ENCODE measurements at regions not wholly inside any gene's neighbourhood (a gene's known extent, or its start where the extent isn't known, plus 50 kb on each side); places are given as distances from the start of the nearest gene placed in this dataset.
A peak's percentile ranks its signal among the peaks of the same experiment; 100 is the strongest.

- no peak for DNase-seq
These were observed 82.8 kb upstream of the ADO start for GRCh38 chr10:62721687-62722086.

GRCh38 chr10:62723375-62723774 is 81.1 kb upstream of the ADO start:
- DNase-seq, result no peak

- DNase-seq, result no peak
These were observed 80.1 kb upstream of the ADO start for GRCh38 chr10:62724465-62724864.

GRCh38 chr10:62726142-62726541 is 78.4 kb upstream of the ADO start:
- DNase-seq, result no peak

DNA sequence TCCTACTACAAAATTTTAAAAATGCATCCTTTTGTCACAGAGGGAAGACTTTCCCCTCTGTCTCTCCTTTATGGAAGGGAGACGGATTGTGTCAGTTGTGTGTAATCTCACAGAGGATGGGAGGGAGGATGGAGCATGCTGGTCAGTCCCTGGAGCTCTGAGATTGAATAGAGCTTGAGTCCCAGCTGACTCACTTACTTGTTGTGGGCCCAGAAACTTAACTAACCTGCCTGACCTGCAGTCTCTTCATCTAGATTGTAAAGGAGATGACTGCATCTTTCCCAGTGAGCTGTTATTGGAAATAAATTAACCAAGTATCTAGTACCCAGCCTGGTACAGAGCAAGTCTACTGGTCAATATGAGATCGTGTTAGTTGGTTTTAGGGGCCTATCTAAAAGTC is 77.9 kb upstream of the ADO start:
- DNase-seq, result no peak

DNA sequence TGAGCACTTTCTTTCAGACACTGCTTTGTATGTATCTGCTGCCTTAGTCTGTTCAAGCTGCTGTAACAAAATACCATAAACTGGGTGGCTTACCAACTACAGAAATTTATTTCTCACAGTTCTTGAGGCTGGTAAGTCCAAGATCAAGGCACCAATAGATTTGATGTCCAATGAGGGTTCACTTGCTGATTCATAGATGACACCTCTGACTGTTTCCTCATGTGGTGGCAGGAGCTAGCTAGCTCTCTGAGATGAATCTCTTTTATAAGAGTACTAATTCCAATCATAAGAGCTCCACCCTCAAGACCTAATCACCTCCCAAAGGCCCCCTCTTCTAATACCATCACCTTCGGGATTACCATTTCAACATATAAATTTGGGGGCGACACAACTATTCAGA is 76.6 kb upstream of the ADO start:
- DNase-seq, result no peak

DNA sequence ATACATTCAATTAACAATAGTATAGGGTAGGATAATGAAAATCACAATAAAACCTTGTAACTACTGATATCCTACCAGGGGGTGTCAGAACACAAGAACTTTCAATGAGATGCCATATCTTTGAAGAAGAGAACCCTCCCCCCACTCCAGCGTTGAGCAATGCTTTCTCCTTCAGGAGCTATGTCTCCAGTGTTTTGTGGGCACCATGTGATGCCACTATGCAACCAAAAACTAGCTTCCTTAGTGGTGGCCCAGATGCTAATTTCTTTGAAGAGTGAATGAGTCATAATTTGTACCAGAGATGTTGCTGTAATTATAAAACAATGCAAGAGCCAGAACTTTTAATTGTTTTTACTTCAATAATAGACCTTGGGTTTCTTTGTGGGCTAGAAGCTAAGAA is 76.0 kb upstream of the ADO start:
- DNase-seq, result no peak

DNA sequence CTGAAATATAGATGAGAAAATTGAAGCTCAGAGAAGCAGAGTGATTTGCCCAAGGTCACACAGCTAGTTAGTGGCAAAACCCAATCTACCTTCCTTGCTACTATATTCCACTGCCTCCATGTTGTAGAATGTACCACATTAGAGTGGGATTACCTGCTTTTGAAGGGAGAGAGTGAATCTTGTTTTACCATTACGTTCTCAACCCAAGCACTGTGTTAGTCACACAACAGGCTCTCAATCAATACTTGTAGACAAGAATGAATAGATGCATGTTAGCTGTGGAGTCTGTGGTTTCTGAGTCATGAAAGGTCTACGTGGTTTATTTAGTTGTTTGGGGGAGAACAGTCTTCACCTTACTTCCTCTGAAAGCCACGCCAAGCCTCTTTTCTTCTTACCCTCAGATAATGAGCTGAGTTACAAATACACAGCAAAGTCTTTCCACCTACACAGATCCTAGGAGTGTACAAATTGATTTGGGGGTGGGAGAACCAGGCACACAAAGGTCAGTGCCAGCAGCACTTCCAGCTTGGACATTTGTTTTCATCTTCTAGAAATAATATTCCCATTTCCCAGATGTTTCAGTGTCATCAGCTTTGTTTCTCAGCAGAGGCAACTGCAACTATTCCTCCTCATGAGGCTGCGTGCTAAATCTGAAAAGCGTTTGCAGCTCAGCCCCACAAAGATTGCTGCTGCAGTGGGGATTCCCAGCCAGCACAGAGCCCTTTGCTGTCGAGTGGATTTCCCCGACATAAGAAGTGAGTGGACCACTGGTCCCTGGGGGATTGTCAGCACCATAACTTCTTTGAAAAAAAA is 71.5 kb upstream of the ADO start:
- no peak for DNase-seq

GRCh38 chr10:62733654-62734293 is 70.7 kb upstream of the ADO start:
- DNase-seq, result no peak

DNA sequence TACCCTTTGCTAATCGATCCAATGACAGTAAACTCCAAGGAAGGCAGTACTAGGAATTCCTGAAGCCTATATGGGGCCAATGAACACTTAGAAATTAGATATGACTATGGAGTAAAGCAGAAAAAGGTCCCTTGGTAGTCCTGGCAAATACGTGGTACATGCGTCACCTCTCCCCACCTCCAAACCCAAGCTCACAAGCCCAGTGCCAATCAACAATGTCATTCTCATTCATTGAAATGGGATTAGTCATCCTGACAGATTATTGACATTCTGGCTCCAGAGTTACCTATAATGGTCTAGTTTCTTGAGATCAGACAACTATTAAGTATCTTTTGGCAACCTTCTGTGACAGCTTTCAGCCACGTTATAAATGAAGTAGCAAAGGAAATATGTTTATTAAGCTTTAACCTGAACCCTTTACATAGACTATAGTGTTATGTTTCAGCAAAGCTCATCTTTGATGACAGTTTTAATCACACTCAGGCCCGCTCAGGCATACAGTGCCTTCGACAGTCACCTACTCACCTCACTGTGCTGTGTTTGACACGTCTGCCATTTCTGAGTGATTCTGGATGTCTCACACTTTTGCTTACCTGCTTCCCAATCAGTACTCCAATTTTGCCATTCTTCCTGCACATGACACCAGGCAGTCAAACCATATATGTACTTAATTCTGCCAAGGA is 69.6 kb upstream of the ADO start:
- DNase-seq, result no peak

DNA sequence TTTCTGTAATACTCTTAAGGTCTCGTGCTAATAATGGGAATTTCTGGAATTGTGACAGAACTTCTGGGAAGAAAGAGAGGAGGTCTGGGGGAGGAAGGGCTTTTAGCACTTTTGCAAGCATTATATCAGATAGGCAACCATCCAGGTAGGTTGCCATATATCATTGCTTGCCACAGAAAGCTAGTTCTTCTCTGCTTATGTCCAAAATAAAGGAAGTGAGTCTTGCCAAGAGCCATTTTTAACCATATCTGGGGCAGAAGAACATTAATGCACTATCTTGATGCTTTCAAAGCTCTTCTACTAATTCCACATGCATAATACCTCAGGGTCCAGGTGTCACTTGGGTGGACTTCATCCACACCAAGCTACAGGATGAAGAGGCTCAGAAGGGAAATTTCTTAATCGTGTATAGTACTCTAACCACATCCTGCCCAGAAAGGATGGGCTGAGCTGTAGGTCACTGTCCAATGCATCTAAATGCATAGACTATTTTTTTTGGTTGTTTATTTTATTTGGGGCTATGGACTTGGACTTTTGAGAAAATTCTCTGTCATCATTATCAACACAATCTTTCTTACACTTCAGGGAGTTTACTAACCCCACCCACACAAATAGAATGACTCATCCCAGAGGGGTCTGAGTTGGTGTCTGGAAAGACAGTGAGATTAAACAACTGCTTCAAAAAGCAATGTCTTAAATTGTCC is 68.9 kb upstream of the ADO start:
- peak; percentile 7 for DNase-seq

GRCh38 chr10:62736168-62736546 is 68.4 kb upstream of the ADO start:
- no peak for DNase-seq

- DNase-seq, result no peak
These were observed 65.6 kb upstream of the ADO start for GRCh38 chr10:62738916-62739315.

DNA sequence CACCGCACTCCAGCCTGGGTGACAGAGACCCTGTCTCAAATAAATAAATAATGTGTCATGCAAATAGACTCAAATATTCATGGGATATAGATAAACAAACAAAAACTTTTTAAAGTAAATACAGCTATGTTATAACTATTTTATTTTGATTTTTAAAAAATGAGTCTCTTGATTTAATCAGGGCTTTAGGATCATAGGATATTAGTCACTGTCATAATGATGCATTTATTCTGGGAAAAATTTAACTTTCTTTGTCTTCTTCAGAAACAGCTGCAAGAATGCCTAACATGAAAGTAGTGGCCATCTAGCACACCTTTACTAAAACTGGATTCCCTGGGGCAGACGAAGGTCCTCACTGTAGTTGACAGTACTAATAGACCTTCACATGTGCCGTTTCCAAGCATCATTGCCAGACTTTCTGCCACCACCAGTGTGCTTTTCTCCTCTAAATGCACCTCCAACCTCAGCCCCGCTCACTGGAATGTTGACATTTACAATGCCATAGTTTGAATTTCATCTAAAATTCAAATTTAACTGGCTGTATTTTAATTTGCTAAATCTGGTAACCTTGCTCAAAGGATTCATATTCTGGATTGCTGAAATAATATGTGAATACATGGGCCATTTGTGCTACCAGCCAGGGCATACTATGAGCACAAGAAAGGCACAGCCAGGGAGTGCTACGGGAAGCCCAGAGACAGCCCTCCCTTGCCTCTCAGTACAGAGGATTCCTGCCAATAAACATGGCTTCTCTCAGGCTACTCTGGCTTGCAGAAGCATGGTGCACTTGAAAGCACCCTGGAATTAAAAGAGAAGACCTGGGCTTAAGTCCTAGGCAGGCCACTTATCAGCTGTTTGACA is 63.4 kb upstream of the ADO start:
- DNase-seq, result no peak

DNA sequence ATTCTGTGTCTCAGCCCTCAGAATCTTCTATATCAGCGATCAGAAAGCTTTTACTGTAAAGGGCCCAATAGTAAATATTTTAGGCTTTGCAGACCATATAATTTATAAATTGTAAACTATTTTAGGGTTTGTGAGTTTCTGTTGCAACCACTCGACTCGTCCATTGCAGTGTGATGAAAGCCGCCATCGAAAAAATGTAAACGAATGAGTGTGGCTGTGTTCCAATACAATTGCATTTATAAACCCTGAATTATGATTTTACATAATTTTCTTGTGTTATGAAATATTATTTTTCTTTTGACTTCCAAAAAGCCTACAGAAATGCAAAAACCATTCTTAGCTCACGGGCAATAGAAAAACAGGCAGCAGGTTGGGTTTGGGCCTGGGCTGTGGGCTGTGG is 62.5 kb upstream of the ADO start:
- DNase-seq, result no peak

DNA sequence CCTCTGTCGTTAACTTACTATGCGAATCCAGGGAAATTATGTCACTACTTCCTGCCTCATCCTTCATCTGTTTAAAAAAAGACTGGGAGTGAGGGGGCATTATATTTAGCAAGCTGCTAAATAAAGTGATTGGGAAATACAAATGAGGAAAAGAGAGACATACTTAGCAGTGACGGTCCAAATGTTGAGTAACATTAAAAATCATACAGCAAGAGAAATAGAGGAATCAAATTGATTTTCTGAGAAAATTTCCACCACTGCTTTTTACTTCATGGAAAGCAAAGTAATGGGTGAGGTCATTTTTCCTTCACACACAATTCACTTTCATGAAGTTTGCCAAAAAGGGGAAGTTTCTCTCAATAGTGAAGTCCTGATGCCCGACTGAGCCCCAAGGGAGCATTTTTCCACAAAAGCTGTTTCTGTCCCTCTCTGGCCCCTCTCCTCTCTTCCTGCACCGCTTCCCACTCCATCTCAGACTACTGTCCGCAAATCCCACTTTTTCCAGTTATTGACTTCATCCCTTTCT is 61.9 kb upstream of the ADO start:
- no peak for DNase-seq

GRCh38 chr10:62744136-62744535 is 60.4 kb upstream of the ADO start:
- no peak for DNase-seq

GRCh38 chr10:62745581-62745980 is 58.9 kb upstream of the ADO start:
- no peak for DNase-seq

- no peak for DNase-seq
These were observed 57.4 kb upstream of the ADO start for GRCh38 chr10:62746951-62747729.

- no peak for DNase-seq
These were observed 56.1 kb upstream of the ADO start for GRCh38 chr10:62748386-62748785.

- DNase-seq, result no peak
These were observed 55.3 kb upstream of the ADO start for GRCh38 chr10:62749093-62749683.
